Right atrium auricular region (tissue), 2 donors: ENCODE measurements at regions not wholly inside any gene's neighbourhood (a gene's known extent, or its start where the extent isn't known, plus 50 kb on each side); places are given as distances from the start of the nearest gene placed in this dataset.

Experiments
- DNase-seq: peaks from one replicate; pipeline ENCODE4 v3.0.0-alpha.2; 2019; ENCODE audit warnings: low spot score
- H3K27ac ChIP-seq, 2 donors: fragments of 200-600 bp; sonication (generic); 1 replicate in 1 of 2; 2 replicates in 1 of 2; pipeline ENCODE4 v1.5.1; 2016 to 2019
- H3K27me3 ChIP-seq, 2 donors: fragments of 200-600 bp; sonication (generic); one replicate each; pipeline versions ENCODE4 v1.5.1 to v1.6.0; 2017 to 2019
- H3K36me3 ChIP-seq: fragments of 200-600 bp; sonication (generic); one replicate; pipeline ENCODE4 v1.5.1; 2016
- H3K4me1 ChIP-seq, 2 donors: fragments of 200-600 bp; sonication (generic); one replicate each; pipeline versions ENCODE4 v1.5.1 to v1.6.0; 2017 to 2019
- H3K4me3 ChIP-seq, 2 donors: fragments of 200-600 bp; sonication (generic); 1 replicate in 1 of 2; 2 replicates in 1 of 2; pipeline ENCODE4 v1.5.1; 2017 to 2019; ENCODE audit warnings: mild to moderate bottlenecking in 1 of 2, moderate library complexity in 1 of 2
- H3K9me3 ChIP-seq, 2 donors: fragments of 200-600 bp; sonication (generic); one replicate each; pipeline ENCODE4 v1.5.1; 2019
- TF ChIP-seq, protein P1 (sequence below), 2 donors: fragments of 200-600 bp; sonication (generic); IDR thresholded peaks; one replicate each; pipeline ENCODE4 v1.5.1; 2019; ENCODE audit warnings: antibody characterized with exemption in 2 of 2

DNA sequence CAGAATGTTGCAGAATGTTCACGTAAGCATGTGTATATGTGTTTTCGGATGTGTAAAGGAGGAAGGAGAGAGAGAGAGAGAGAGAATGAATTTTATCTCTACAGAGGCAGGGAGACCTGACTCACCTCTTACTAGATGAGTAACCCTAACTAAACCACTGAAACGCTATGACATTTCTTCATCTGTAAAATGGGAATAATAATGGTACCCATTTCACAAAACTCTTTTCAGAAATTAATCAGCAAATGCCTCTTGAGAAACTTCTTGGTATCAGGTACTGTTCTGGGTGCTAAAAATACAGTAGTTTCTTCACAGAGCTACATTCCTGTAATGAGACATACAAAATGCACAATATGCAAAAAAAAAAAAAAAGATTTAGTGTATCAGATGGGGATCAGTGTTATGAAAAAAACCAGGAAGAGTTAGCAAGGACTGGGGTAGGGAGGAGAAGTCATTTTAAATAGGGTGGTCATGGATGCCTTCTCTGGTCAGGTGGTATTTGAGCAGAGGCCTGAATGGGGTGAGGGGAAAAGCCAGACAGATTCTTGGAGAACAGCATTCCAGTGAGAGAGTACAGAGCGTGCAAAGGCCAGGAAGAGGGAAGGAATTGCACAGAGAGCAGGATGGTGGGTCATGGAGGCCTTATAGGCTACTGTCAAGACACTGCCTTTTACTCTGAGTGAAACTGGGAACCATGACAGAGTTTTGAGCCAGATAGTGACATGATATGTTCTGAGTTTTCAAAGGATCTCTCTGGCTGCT lies 84.9 kb upstream of the SPANXB1 start:
- Histone ChIP-seq H3K4me1 (no peaks in the 10 kb centered on the region), H3K27ac (no peak overlapping the region), H3K27me3 (no peaks in the 10 kb centered on the region), H3K36me3 (no peaks in the 10 kb centered on the region), H3K9me3 (no peaks in the 10 kb centered on the region), H3K4me3 (no peak overlapping the region)
- TF ChIP-seq, protein P1, sequence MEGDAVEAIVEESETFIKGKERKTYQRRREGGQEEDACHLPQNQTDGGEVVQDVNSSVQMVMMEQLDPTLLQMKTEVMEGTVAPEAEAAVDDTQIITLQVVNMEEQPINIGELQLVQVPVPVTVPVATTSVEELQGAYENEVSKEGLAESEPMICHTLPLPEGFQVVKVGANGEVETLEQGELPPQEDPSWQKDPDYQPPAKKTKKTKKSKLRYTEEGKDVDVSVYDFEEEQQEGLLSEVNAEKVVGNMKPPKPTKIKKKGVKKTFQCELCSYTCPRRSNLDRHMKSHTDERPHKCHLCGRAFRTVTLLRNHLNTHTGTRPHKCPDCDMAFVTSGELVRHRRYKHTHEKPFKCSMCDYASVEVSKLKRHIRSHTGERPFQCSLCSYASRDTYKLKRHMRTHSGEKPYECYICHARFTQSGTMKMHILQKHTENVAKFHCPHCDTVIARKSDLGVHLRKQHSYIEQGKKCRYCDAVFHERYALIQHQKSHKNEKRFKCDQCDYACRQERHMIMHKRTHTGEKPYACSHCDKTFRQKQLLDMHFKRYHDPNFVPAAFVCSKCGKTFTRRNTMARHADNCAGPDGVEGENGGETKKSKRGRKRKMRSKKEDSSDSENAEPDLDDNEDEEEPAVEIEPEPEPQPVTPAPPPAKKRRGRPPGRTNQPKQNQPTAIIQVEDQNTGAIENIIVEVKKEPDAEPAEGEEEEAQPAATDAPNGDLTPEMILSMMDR (IDR thresholded peaks at IDR 0.05), result no peak
- no peak for DNase-seq

DNA sequence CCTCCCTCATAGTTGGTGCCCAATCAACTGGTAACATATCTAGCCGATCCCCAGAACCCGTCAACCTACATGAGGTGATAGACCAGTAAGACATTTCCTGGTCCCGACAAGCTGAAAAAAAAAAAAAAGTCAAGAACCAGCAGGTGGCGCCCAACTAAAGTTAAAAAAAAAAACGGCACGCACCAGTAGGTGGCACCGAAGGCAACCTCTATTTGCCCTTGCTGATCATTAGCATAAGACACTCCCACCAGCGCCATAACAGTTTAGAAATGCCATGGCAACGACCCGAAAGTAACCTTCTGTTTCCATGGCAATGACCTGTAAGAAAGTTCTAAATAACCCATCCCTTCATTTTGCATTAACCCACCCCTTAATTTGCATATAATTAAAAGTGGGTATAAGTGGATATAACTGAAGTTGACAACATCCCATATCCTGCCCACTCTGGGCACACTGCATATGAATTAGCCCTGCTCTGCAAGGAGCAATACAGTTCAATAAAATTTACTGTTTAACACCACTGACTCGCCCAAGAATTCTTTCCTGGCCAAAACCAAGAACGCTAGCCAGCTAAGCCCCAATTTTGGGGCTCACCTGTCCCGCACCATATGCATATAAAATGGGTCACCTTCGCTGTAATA lies 83.9 kb upstream of the SPANXB1 start:
- TF ChIP-seq, protein P1 (IDR thresholded peaks at IDR 0.05), result peak in 1 of 2 donors; percentile 64
- H3K4me1 ChIP-seq, result no peaks in the 10 kb centered on the region
- H3K36me3 ChIP-seq, result no peaks in the 10 kb centered on the region
- H3K4me3 ChIP-seq, result no peak overlapping the region
- no peak overlapping the region for H3K27ac ChIP-seq
- no peaks in the 10 kb centered on the region for H3K27me3 ChIP-seq
- H3K9me3 ChIP-seq, result no peaks in the 10 kb centered on the region
- DNase-seq, result no peak

DNA sequence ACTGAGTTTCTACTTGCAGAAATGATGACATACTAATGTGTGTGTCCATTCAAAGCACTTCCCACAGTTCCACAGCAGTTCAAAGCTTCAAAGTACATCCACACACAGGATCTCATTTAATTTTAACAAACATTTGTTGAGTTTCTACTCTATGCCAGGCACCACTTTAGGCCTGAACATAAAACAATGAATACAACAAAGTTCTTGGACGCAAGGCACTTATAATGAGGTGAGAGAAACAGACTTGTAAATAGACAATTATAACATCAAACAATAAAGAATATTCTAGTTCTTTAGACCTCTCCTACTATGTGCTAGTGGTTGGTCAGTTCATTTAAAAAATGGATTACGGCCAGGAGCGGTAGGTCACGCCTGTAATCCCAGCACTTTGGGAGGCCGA lies 82.0 kb upstream of the SPANXB1 start:
- H3K9me3 ChIP-seq, result no peaks in the 10 kb centered on the region
- no peak overlapping the region for H3K4me3 ChIP-seq
- no peaks in the 10 kb centered on the region for H3K27me3 ChIP-seq
- H3K4me1 ChIP-seq, result no peaks in the 10 kb centered on the region
- H3K36me3 ChIP-seq, result no peaks in the 10 kb centered on the region
- no peak overlapping the region for H3K27ac ChIP-seq
- DNase-seq, result no peak
- TF ChIP-seq, protein P1 (IDR thresholded peaks at IDR 0.05), result no peak

DNA sequence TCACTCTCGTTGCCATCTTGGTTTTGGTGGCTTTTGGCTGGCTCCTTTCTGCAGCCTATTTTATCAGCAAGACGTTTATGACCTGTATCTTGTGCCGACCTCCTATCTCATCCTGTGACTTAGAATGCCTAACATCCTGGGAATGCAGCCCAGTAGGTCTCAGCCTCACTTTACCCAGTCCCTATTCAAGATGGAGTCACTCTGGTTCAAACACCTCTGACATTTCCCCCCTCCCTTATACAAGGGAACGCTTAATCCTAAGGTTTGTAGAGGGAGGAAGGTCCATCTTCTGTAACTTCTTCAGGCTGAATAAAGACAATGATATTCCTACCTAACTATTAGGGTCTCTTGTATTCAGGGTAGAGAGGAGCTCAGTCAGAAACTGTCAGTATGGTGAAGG lies 79.3 kb upstream of the SPANXB1 start:
- no peak for DNase-seq
- Histone ChIP-seq H3K27me3 (no peaks in the 10 kb centered on the region), H3K27ac (no peak overlapping the region), H3K4me1 (no peaks in the 10 kb centered on the region), H3K36me3 (no peaks in the 10 kb centered on the region), H3K4me3 (no peak overlapping the region), H3K9me3 (no peaks in the 10 kb centered on the region)
- TF ChIP-seq, protein P1 (IDR thresholded peaks at IDR 0.05), result no peak

DNA sequence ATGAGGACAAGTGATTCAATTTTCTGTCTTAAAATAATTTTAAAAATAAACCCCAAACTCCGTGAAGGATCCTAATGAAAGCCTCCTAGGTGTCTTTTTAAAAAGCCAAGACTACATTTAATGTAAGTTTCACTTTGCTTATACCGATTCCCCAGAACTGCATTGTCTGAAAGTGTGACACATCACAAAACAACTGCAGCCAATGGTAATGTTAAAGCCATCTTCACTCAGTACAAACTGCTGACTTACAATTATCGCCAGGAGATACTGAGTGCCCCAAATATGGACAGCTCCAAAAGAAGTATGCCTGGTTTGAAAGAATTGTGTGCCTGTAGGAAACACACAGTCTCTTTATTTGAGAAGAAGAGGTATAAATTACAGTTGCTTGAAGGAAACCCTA lies 73.7 kb upstream of the SPANXB1 start:
- TF ChIP-seq, protein P1 (IDR thresholded peaks at IDR 0.05), result no peak
- H3K4me3 ChIP-seq, result no peak overlapping the region
- H3K36me3 ChIP-seq, result no peaks in the 10 kb centered on the region
- DNase-seq, result no peak
- H3K4me1 ChIP-seq, result no peaks in the 10 kb centered on the region
- no peak overlapping the region for H3K27ac ChIP-seq
- H3K9me3 ChIP-seq, result no peaks in the 10 kb centered on the region
- H3K27me3 ChIP-seq, result no peaks in the 10 kb centered on the region
